WTC11 (cell line): ENCODE measurements at regions not wholly inside any gene's neighbourhood (a gene's known extent, or its start where the extent isn't known, plus 50 kb on each side); places are given as distances from the start of the nearest gene placed in this dataset.

Experiments
- ATAC-seq: fragments of 200-7000 bp; cut with Tn5 transposase; 2 replicates; pipeline ENCODE4 v1.10.0; 2021; ENCODE audit warnings: mild to moderate bottlenecking, moderate library complexity
- CTCF ChIA-PET: fragments of 300-600 bp; sonication (Branson Sonifier 250); formaldehyde crosslinking; loops from one replicate; lab custom pipeline; 2021; ENCODE audit warnings: antibody characterized with exemption; lab: Charles Lee
- POLR2A ChIA-PET: fragments of 350-600 bp; sonication (Branson Sonifier 250); formaldehyde crosslinking; loops from one replicate; lab custom pipeline; 2021; ENCODE audit warnings: antibody characterized with exemption; lab: Charles Lee
- DNase-seq: peaks from one replicate; pipeline ENCODE4 v3.0.0; 2021; ENCODE audit warnings: low spot score
- H3K27ac Mint-ChIP-seq: 2 replicates; pipeline ENCODE4 v1.8.0; 2021; ENCODE audit warnings: mixed read lengths
- H3K27me3 Mint-ChIP-seq: 2 replicates; pipeline ENCODE4 v1.8.0; 2021; ENCODE audit warnings: low read depth, mild to moderate bottlenecking, moderate library complexity, mixed read lengths
- H3K36me3 Mint-ChIP-seq: 2 replicates; pipeline ENCODE4 v1.8.0; 2021; ENCODE audit warnings: mixed read lengths
- H3K4me1 Mint-ChIP-seq: 2 replicates; pipeline ENCODE4 v1.8.0; 2022; ENCODE audit warnings: mixed read lengths
- H3K4me3 Mint-ChIP-seq: 2 replicates; pipeline ENCODE4 v1.8.0; 2021; ENCODE audit warnings: mild to moderate bottlenecking, moderate library complexity, mixed read lengths
- H3K9me3 Mint-ChIP-seq: 2 replicates; pipeline ENCODE4 v1.8.0; 2021; ENCODE audit warnings: mixed read lengths
- CDX4 ChIP-seq: fragments of 250-450 bp; sonication (Bioruptor Pico); IDR thresholded peaks from 2 replicates; pipeline ENCODE4 v1.9.0; 2021; ENCODE audit warnings: moderate library complexity, mild to moderate bottlenecking, inconsistent platforms, borderline replicate concordance
- CREM ChIP-seq: sonication (generic); formaldehyde crosslinking; IDR thresholded peaks from 2 replicates; pipeline ENCODE4 v1.8.1; 2022; ENCODE audit warnings: mild to moderate bottlenecking, missing genetic modification reagents, moderate library complexity
- EMX1 ChIP-seq: fragments of 250-450 bp; sonication (Bioruptor Pico); IDR thresholded peaks from 2 replicates; pipeline ENCODE4 v1.8.0; 2021; ENCODE audit warnings: mild to moderate bottlenecking
- FOXJ3 ChIP-seq: sonication (generic); formaldehyde crosslinking; IDR thresholded peaks from 2 replicates; pipeline ENCODE4 v1.9.0; 2021; ENCODE audit warnings: missing genetic modification reagents, mild to moderate bottlenecking, borderline replicate concordance
- GRHL2 ChIP-seq: fragments of 250-450 bp; sonication (Bioruptor Pico); IDR thresholded peaks from 2 replicates; pipeline ENCODE4 v1.8.0; 2022; ENCODE audit warnings: mild to moderate bottlenecking, moderate library complexity; ENCODE audit not compliant: insufficient replicate concordance, severe bottlenecking
- HMGA2 ChIP-seq: fragments of 250-450 bp; sonication (Bioruptor Pico); IDR thresholded peaks from 2 replicates; pipeline ENCODE4 v1.4.0; 2021; ENCODE audit warnings: mild to moderate bottlenecking, moderate library complexity
- JUN ChIP-seq: sonication (generic); formaldehyde crosslinking; IDR thresholded peaks from 2 replicates; pipeline ENCODE4 v1.8.0; 2023; ENCODE audit warnings: mild to moderate bottlenecking, missing genetic modification reagents
- MAX ChIP-seq: sonication (generic); formaldehyde crosslinking; IDR thresholded peaks from 2 replicates; pipeline ENCODE4 v1.8.0; 2022; ENCODE audit warnings: mild to moderate bottlenecking, missing genetic modification reagents
- OVOL2 ChIP-seq: fragments of 250-450 bp; sonication (Bioruptor Pico); IDR thresholded peaks from 2 replicates; pipeline ENCODE4 v1.9.0; 2021; ENCODE audit warnings: mild to moderate bottlenecking, borderline replicate concordance
- PRDM15 ChIP-seq: sonication (generic); formaldehyde crosslinking; IDR thresholded peaks from 2 replicates; pipeline ENCODE4 v1.8.0; 2022; ENCODE audit warnings: missing genetic modification reagents
- PREB ChIP-seq: sonication (generic); formaldehyde crosslinking; IDR thresholded peaks from 2 replicates; pipeline ENCODE4 v1.8.1; 2022; ENCODE audit warnings: mild to moderate bottlenecking, missing genetic modification reagents, moderate library complexity, borderline replicate concordance
- SMAD4 ChIP-seq: sonication (generic); formaldehyde crosslinking; IDR thresholded peaks from 2 replicates; pipeline ENCODE4 v1.8.0; 2022; ENCODE audit warnings: mild to moderate bottlenecking, missing genetic modification reagents
- SP1 ChIP-seq: sonication (generic); formaldehyde crosslinking; conservative IDR thresholded peaks from 2 replicates; pipeline ENCODE4 v1.8.1; 2022; ENCODE audit warnings: missing genetic modification reagents
- TP53 ChIP-seq: sonication (generic); formaldehyde crosslinking; IDR thresholded peaks from 2 replicates; pipeline ENCODE4 v1.8.1; 2023; ENCODE audit warnings: mild to moderate bottlenecking, missing genetic modification reagents
- ZNF138 ChIP-seq: sonication (generic); formaldehyde crosslinking; conservative IDR thresholded peaks from 2 replicates; pipeline ENCODE4 v1.8.1; 2022; ENCODE audit warnings: mild to moderate bottlenecking, moderate library complexity, missing genetic modification reagents
- ZNF425 ChIP-seq: fragments of 250-450 bp; sonication (Bioruptor Pico); conservative IDR thresholded peaks from 2 replicates; pipeline ENCODE4 v1.9.0; 2021; ENCODE audit warnings: mild to moderate bottlenecking

GRCh38 chr10:62638062-62638477 is 166.4 kb upstream of the ADO start:
- H3K9me3 Mint-ChIP-seq = no peaks in the 10 kb centered on the region
- H3K36me3 Mint-ChIP-seq = no peaks in the 10 kb centered on the region
- no peaks in the 10 kb centered on the region for H3K27me3 Mint-ChIP-seq
- no peak overlapping the region for H3K27ac Mint-ChIP-seq
- ATAC-seq (no peak), DNase-seq (no peak)
- 0 out of 2 replicates have a peak, but pooled peaks cover 3% of the 10 kb centered on the region for H3K4me1 Mint-ChIP-seq
- POLR2A ChIA-PET = interaction anchor here (0.6 kb wide), 1 partner anchor 65 kb away, joined by 3 read pairs; no protein-coding TSS in a partner anchor
- CTCF ChIA-PET = no interaction called here
- H3K4me3 Mint-ChIP-seq = no peak overlapping the region
- TF ChIP-seq PREB (CRISPR knock-in tag) = no peak
- TF ChIP-seq PRDM15 (CRISPR knock-in tag) = no peak
- TF ChIP-seq HMGA2 (CRISPR knock-in tag) = no peak
- no peak for TF ChIP-seq SP1 (CRISPR knock-in tag)
- TF ChIP-seq ZNF138 (CRISPR knock-in tag) = no peak
- TF ChIP-seq FOXJ3 (CRISPR knock-in tag) = no peak
- no peak for TF ChIP-seq CREM (CRISPR knock-in tag)
- no peak for TF ChIP-seq CDX4 (CRISPR knock-in tag)

GRCh38 chr10:62639144-62639543 is 165.4 kb upstream of the ADO start:
- Mint-ChIP-seq H3K4me3 (no peak overlapping the region), H3K9me3 (no peaks in the 10 kb centered on the region), H3K27me3 (no peaks in the 10 kb centered on the region), H3K27ac (no peak overlapping the region), H3K4me1 (0 out of 2 replicates have a peak, but pooled peaks cover 3% of the 10 kb centered on the region), H3K36me3 (no peaks in the 10 kb centered on the region)
- no peak for DNase-seq
- ChIA-PET CTCF (interaction anchor here (1.0 kb wide), 1 partner anchor 29 kb away, joined by 3 read pairs; no protein-coding TSS in a partner anchor), POLR2A (no interaction called here)
- no peak for ATAC-seq
- TF ChIP-seq EMX1 (CRISPR knock-in tag) (no peak), MAX (CRISPR knock-in tag) (no peak), ZNF425 (CRISPR knock-in tag) (no peak), TP53 (CRISPR knock-in tag) (no peak), OVOL2 (no peak), JUN (no peak)

- ATAC-seq = no peak
- no peak for DNase-seq
- Mint-ChIP-seq H3K9me3 (no peaks in the 10 kb centered on the region), H3K27me3 (no peaks in the 10 kb centered on the region), H3K27ac (no peak overlapping the region), H3K4me1 (0 out of 2 replicates have a peak, but pooled peaks cover 3% of the 10 kb centered on the region), H3K36me3 (no peaks in the 10 kb centered on the region), H3K4me3 (no peak overlapping the region)
- CTCF ChIA-PET = no interaction called here
- POLR2A ChIA-PET = no interaction called here
- TF ChIP-seq GRHL2 (CRISPR knock-in tag) (no peak), SMAD4 (CRISPR knock-in tag) (no peak)
These were observed 164.1 kb upstream of the ADO start for GRCh38 chr10:62640411-62640810.
